SK-N-SH treated with all-trans-retinoic acid at 6 μM for 48 hours (cell line): ENCODE measurements at regions not wholly inside any gene's neighbourhood (a gene's known extent, or its start where the extent isn't known, plus 50 kb on each side); places are given as distances from the start of the nearest gene placed in this dataset.

Source experiments
- ARNTL ChIP-seq: fragments of 450-650 bp; formaldehyde crosslinking; IDR thresholded peaks from 2 replicates; pipeline ENCODE4 v1.5.0; 2020; ENCODE audit warnings: low read depth, mild to moderate bottlenecking, moderate library complexity, borderline replicate concordance
- ESRRG ChIP-seq: fragments of 250-450 bp; sonication (Bioruptor Pico); IDR thresholded peaks from 2 replicates; pipeline ENCODE4 v1.6.1; 2021; ENCODE audit warnings: mild to moderate bottlenecking
- OSR1 ChIP-seq: fragments of 250-450 bp; sonication (Bioruptor Pico); IDR thresholded peaks from 2 replicates; pipeline ENCODE4 v1.8.0; 2022; ENCODE audit warnings: moderate library complexity, mild to moderate bottlenecking, inconsistent platforms
- PATZ1 ChIP-seq: fragments of 250-450 bp; sonication (Bioruptor Pico); IDR thresholded peaks from 2 replicates; pipeline ENCODE4 v1.8.0; 2020; ENCODE audit warnings: mild to moderate bottlenecking, moderate library complexity, borderline replicate concordance
- ZFP3 ChIP-seq: fragments of 250-450 bp; sonication (Bioruptor Pico); IDR thresholded peaks from 2 replicates; pipeline ENCODE4 v1.5.0; 2020; ENCODE audit warnings: mild to moderate bottlenecking, moderate library complexity
- ZFP30 ChIP-seq: fragments of 450-650 bp; formaldehyde crosslinking; IDR thresholded peaks from 2 replicates; pipeline ENCODE4 v1.5.0; 2022; ENCODE audit warnings: mild to moderate bottlenecking, moderate library complexity

GRCh38 chr6:3671382-3671781 lies 80.1 kb downstream of the PXDC1 start:
- TF ChIP-seq ZFP30 (CRISPR knock-in tag) (no peak), OSR1 (CRISPR knock-in tag) (no peak), ARNTL (CRISPR knock-in tag) (no peak), PATZ1 (CRISPR knock-in tag) (no peak), ZFP3 (CRISPR knock-in tag) (no peak), ESRRG (CRISPR knock-in tag) (no peak)
